ENCODE measurements at regions not wholly inside any gene's neighbourhood (a gene's known extent, or its start where the extent isn't known, plus 50 kb on each side); places are given as distances from the start of the nearest gene placed in this dataset.

DNA sequence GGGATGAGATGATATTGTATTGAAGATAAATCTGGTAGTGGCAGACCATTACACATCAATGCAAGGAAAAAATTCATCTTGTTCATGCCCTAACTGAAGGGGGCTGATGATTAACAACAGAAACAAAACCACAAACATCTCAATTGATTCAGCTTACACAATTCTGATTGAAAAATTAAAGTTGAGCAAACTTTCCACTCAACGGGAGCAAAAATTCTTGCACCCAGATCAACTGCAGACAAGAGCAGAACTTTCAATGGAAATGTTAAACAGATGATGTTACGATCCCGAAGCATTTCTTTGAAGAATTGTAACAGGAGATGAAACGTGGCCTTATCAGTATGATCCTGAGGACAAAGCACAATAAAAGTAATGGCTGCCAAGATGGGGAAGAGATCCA lies 172.4 kb upstream of the SOX5 start:
- Histone ChIP-seq H3K27ac (ENCODE audit: extremely low read depth, low read depth, low read length) (no peak overlapping the region), H2AFZ (ENCODE audit: low read depth, low read length) (no peak overlapping the region), H3K4me2 (ENCODE audit: insufficient read depth, low read length) (no peak overlapping the region), H3K9me1 (ENCODE audit: control insufficient read depth, insufficient read depth, low read length) (no peaks in the 10 kb centered on the region), H3K79me2 (ENCODE audit: control insufficient read depth, insufficient read depth, low read length) (no peaks in the 10 kb centered on the region), H3K36me3 (ENCODE audit: control insufficient read depth, insufficient read depth, low read length) (no peaks in the 10 kb centered on the region), H3K9me3 (replicated peaks; ENCODE audit: control insufficient read depth, insufficient read depth, low read depth, low read length) (no peaks in the 10 kb centered on the region), H4K20me1 (replicated peaks; ENCODE audit: control insufficient read depth, insufficient read depth, low read length) (no peaks in the 10 kb centered on the region), H3K4me3 (no peak overlapping the region), H3K4me1 (replicated peaks in 1 of 2; ENCODE audit: control insufficient read depth in 2 of 2, insufficient read depth in 2 of 2, low read length in 2 of 2) (no peaks in the 10 kb centered on the region), H3K27me3 (ENCODE audit: control insufficient read depth in 2 of 2, insufficient read depth in 2 of 2, low read length in 2 of 2) (peaks cover 2 to 5% of the 10 kb centered on the region in 2 experiments; a peak in 2 of 5 replicates), H3K9ac (ENCODE audit: insufficient read depth in 1 of 2, low read depth in 2 of 2, low read length in 2 of 2) (no peak overlapping the region)
- POLR2A ChIA-PET: interaction anchor here (0.6 to 1.3 kb wide), 2 partner anchors 9 to 85 kb away, joined by 3 read pairs; no protein-coding TSS in a partner anchor
- no peak for DNase-seq (ENCODE audit: extremely low read depth in 1 of 4, low spot score in 3 of 4)
- TF ChIP-seq MCM2 (IDR thresholded peaks at IDR 0.05; ENCODE audit: low read depth) (no peak), CBX3 (IDR thresholded peaks at IDR 0.05; ENCODE audit: borderline replicate concordance in 1 of 2, low read length in 2 of 2) (no peak), MXI1 (IDR thresholded peaks at IDR 0.05; ENCODE audit: low read depth, low read length) (no peak), ZNF134 (CRISPR knock-in tag; conservative IDR thresholded peaks at IDR 0.05) (no peak), EWSR1 (IDR thresholded peaks at IDR 0.05; ENCODE audit: borderline replicate concordance, low read depth, partially characterized antibody) (no peak), PHB (CRISPR knock-in tag; IDR thresholded peaks at IDR 0.05) (no peak), ZNF785 (CRISPR knock-in tag; IDR thresholded peaks at IDR 0.05) (no peak), ZNF121 (CRISPR knock-in tag; conservative IDR thresholded peaks at IDR 0.05) (no peak), MTF1 (CRISPR knock-in tag; IDR thresholded peaks at IDR 0.05; ENCODE audit: borderline replicate concordance) (no peak), JUN (IDR thresholded peaks at IDR 0.05; ENCODE audit: borderline replicate concordance, low read depth, low read length) (no peak), JUN (CRISPR knock-in tag; IDR thresholded peaks at IDR 0.05; ENCODE audit: borderline replicate concordance) (no peak), HMGN3 (IDR thresholded peaks at IDR 0.05; ENCODE audit: borderline replicate concordance, extremely low read depth, insufficient read length, low read depth, low read length) (no peak), TRIM25 (IDR thresholded peaks at IDR 0.05; ENCODE audit: borderline replicate concordance) (no peak), HLTF (IDR thresholded peaks at IDR 0.05) (no peak), CBX8 (IDR thresholded peaks at IDR 0.05; ENCODE audit: borderline replicate concordance, extremely low read depth, low read depth, low read length, poor library complexity, severe bottlenecking) (no peak)
- TF ChIP-seq, protein P1, sequence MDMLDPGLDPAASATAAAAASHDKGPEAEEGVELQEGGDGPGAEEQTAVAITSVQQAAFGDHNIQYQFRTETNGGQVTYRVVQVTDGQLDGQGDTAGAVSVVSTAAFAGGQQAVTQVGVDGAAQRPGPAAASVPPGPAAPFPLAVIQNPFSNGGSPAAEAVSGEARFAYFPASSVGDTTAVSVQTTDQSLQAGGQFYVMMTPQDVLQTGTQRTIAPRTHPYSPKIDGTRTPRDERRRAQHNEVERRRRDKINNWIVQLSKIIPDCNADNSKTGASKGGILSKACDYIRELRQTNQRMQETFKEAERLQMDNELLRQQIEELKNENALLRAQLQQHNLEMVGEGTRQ (CRISPR knock-in tag; IDR thresholded peaks at IDR 0.05): no peak
- 4% methylated on average over 4 of the region's 4 CpGs for WGBS (ENCODE audit: insufficient coverage, low coverage, missing lambda C conversion rate)
- in situ Hi-C loops (cut with MboI): loop anchor here (25.0 kb wide), 1 partner anchor 665 kb away; no protein-coding TSS in a partner anchor
- no TSS peak for BruUV-seq (replicated peaks)
- no peak for FAIRE-seq
- ATAC-seq: no peak
- intact Hi-C loops (cut with micrococcal nuclease): no loop called here
- CTCF ChIA-PET (ENCODE audit: low intra/inter-chr PET ratio): no interaction called here
